ENCODE measurements at regions not wholly inside any gene's neighbourhood (a gene's known extent, or its start where the extent isn't known, plus 50 kb on each side); places are given as distances from the start of the nearest gene placed in this dataset.
"Not testable (repeated sequence)": the region's sequence is repeated elsewhere in the genome, so short reads cannot be mapped to it uniquely, and the experiment has no call there.

GRCh38 chr4:49575250-49575649 lies 589.2 kb downstream of the CWH43 start:
- H3K4me1 ChIP-seq; H3K27ac Mint-ChIP-seq (ENCODE audit: unreplicated experiment); POLR2A ChIA-PET; CTCF ChIA-PET; H3K4me3 ChIP-seq (ENCODE audit: low read depth, low read length); DNase-seq; BruUV-seq (replicated peaks); H3K27me3 Mint-ChIP-seq (ENCODE audit: insufficient read depth, unreplicated experiment); H3K36me3 ChIP-seq (ENCODE audit: control insufficient read depth, insufficient read depth, low read length); H3K4me1 Mint-ChIP-seq (ENCODE audit: low read depth, unreplicated experiment); H3K27me3 ChIP-seq (replicated peaks; ENCODE audit: control insufficient read depth, insufficient read depth, low read length); intact Hi-C loops (cut with micrococcal nuclease; ENCODE audit: unreplicated experiment); H3K36me3 Mint-ChIP-seq (ENCODE audit: insufficient read depth, unreplicated experiment); H3K4me3 Mint-ChIP-seq (ENCODE audit: unreplicated experiment); H3K9me3 ChIP-seq: not testable (repeated sequence)
- peaks cover 16% of the 10 kb centered on the region for H3K9me3 Mint-ChIP-seq (ENCODE audit: unreplicated experiment)

GRCh38 chr4:49578371-49578770 lies 592.3 kb downstream of the CWH43 start:
- POLR2A ChIA-PET; H3K4me1 Mint-ChIP-seq (ENCODE audit: low read depth, unreplicated experiment); BruUV-seq (replicated peaks); H3K36me3 ChIP-seq (ENCODE audit: control insufficient read depth, insufficient read depth, low read length); H3K9me3 ChIP-seq; H3K27ac Mint-ChIP-seq (ENCODE audit: unreplicated experiment); H3K4me3 Mint-ChIP-seq (ENCODE audit: unreplicated experiment); H3K4me1 ChIP-seq; H3K4me3 ChIP-seq (ENCODE audit: low read depth, low read length); H3K27me3 Mint-ChIP-seq (ENCODE audit: insufficient read depth, unreplicated experiment); H3K36me3 Mint-ChIP-seq (ENCODE audit: insufficient read depth, unreplicated experiment); H3K27me3 ChIP-seq (replicated peaks; ENCODE audit: control insufficient read depth, insufficient read depth, low read length); H3K9me3 Mint-ChIP-seq (ENCODE audit: unreplicated experiment); CTCF ChIA-PET; DNase-seq; intact Hi-C loops (cut with micrococcal nuclease; ENCODE audit: unreplicated experiment): not testable (repeated sequence)

GRCh38 chr4:49578899-49579298 lies 592.8 kb downstream of the CWH43 start:
- DNase-seq; CTCF ChIA-PET; H3K27me3 Mint-ChIP-seq (ENCODE audit: insufficient read depth, unreplicated experiment); H3K4me3 Mint-ChIP-seq (ENCODE audit: unreplicated experiment); H3K4me1 ChIP-seq; H3K4me1 Mint-ChIP-seq (ENCODE audit: low read depth, unreplicated experiment); H3K9me3 Mint-ChIP-seq (ENCODE audit: unreplicated experiment); intact Hi-C loops (cut with micrococcal nuclease; ENCODE audit: unreplicated experiment); H3K4me3 ChIP-seq (ENCODE audit: low read depth, low read length); H3K36me3 Mint-ChIP-seq (ENCODE audit: insufficient read depth, unreplicated experiment); BruUV-seq (replicated peaks); POLR2A ChIA-PET; H3K36me3 ChIP-seq (ENCODE audit: control insufficient read depth, insufficient read depth, low read length); H3K27me3 ChIP-seq (replicated peaks; ENCODE audit: control insufficient read depth, insufficient read depth, low read length); H3K27ac Mint-ChIP-seq (ENCODE audit: unreplicated experiment); H3K9me3 ChIP-seq: not testable (repeated sequence)

- H3K4me1 Mint-ChIP-seq (ENCODE audit: low read depth, unreplicated experiment); H3K4me3 ChIP-seq (ENCODE audit: low read depth, low read length); H3K36me3 Mint-ChIP-seq (ENCODE audit: insufficient read depth, unreplicated experiment); DNase-seq; H3K27me3 Mint-ChIP-seq (ENCODE audit: insufficient read depth, unreplicated experiment); H3K27me3 ChIP-seq (replicated peaks; ENCODE audit: control insufficient read depth, insufficient read depth, low read length); CTCF ChIA-PET; intact Hi-C loops (cut with micrococcal nuclease; ENCODE audit: unreplicated experiment); H3K4me3 Mint-ChIP-seq (ENCODE audit: unreplicated experiment); H3K36me3 ChIP-seq (ENCODE audit: control insufficient read depth, insufficient read depth, low read length); BruUV-seq (replicated peaks); H3K9me3 ChIP-seq; POLR2A ChIA-PET; H3K9me3 Mint-ChIP-seq (ENCODE audit: unreplicated experiment); H3K4me1 ChIP-seq; H3K27ac Mint-ChIP-seq (ENCODE audit: unreplicated experiment): not testable (repeated sequence)
These were observed 594.1 kb downstream of the CWH43 start for GRCh38 chr4:49580166-49580565.

GRCh38 chr4:49588401-49588800 lies 602.3 kb downstream of the CWH43 start:
- H3K27me3 ChIP-seq (replicated peaks; ENCODE audit: control insufficient read depth, insufficient read depth, low read length); H3K36me3 ChIP-seq (ENCODE audit: control insufficient read depth, insufficient read depth, low read length); H3K4me1 Mint-ChIP-seq (ENCODE audit: low read depth, unreplicated experiment); CTCF ChIA-PET; H3K36me3 Mint-ChIP-seq (ENCODE audit: insufficient read depth, unreplicated experiment); H3K4me1 ChIP-seq; H3K9me3 ChIP-seq; POLR2A ChIA-PET; H3K27me3 Mint-ChIP-seq (ENCODE audit: insufficient read depth, unreplicated experiment); BruUV-seq (replicated peaks); H3K9me3 Mint-ChIP-seq (ENCODE audit: unreplicated experiment); DNase-seq; H3K27ac Mint-ChIP-seq (ENCODE audit: unreplicated experiment); H3K4me3 Mint-ChIP-seq (ENCODE audit: unreplicated experiment); intact Hi-C loops (cut with micrococcal nuclease; ENCODE audit: unreplicated experiment); H3K4me3 ChIP-seq (ENCODE audit: low read depth, low read length): not testable (repeated sequence)

GRCh38 chr4:49618436-49618835 lies 632.4 kb downstream of the CWH43 start:
- H3K36me3 ChIP-seq (ENCODE audit: control insufficient read depth, insufficient read depth, low read length); H3K27ac Mint-ChIP-seq (ENCODE audit: unreplicated experiment); H3K27me3 Mint-ChIP-seq (ENCODE audit: insufficient read depth, unreplicated experiment); DNase-seq; H3K9me3 ChIP-seq; H3K4me1 ChIP-seq; H3K4me3 Mint-ChIP-seq (ENCODE audit: unreplicated experiment); H3K4me1 Mint-ChIP-seq (ENCODE audit: low read depth, unreplicated experiment); CTCF ChIA-PET; POLR2A ChIA-PET; H3K27me3 ChIP-seq (replicated peaks; ENCODE audit: control insufficient read depth, insufficient read depth, low read length); H3K4me3 ChIP-seq (ENCODE audit: low read depth, low read length); BruUV-seq (replicated peaks); H3K36me3 Mint-ChIP-seq (ENCODE audit: insufficient read depth, unreplicated experiment); intact Hi-C loops (cut with micrococcal nuclease; ENCODE audit: unreplicated experiment): not testable (repeated sequence)
- H3K9me3 Mint-ChIP-seq (ENCODE audit: unreplicated experiment), result peaks cover 19% of the 10 kb centered on the region

- H3K4me1 Mint-ChIP-seq (ENCODE audit: low read depth, unreplicated experiment); H3K36me3 Mint-ChIP-seq (ENCODE audit: insufficient read depth, unreplicated experiment); H3K4me3 Mint-ChIP-seq (ENCODE audit: unreplicated experiment); H3K9me3 ChIP-seq; H3K27me3 ChIP-seq (replicated peaks; ENCODE audit: control insufficient read depth, insufficient read depth, low read length); BruUV-seq (replicated peaks); H3K27ac Mint-ChIP-seq (ENCODE audit: unreplicated experiment); DNase-seq; H3K4me1 ChIP-seq; H3K27me3 Mint-ChIP-seq (ENCODE audit: insufficient read depth, unreplicated experiment); CTCF ChIA-PET; H3K4me3 ChIP-seq (ENCODE audit: low read depth, low read length); intact Hi-C loops (cut with micrococcal nuclease; ENCODE audit: unreplicated experiment); POLR2A ChIA-PET; H3K36me3 ChIP-seq (ENCODE audit: control insufficient read depth, insufficient read depth, low read length): not testable (repeated sequence)
- peaks cover 21% of the 10 kb centered on the region for H3K9me3 Mint-ChIP-seq (ENCODE audit: unreplicated experiment)
These were observed 640.4 kb downstream of the CWH43 start for GRCh38 chr4:49626478-49626877.
